CD1c-positive myeloid dendritic cell (primary cell): ENCODE measurements at regions not wholly inside any gene's neighbourhood (a gene's known extent, or its start where the extent isn't known, plus 50 kb on each side); places are given as distances from the start of the nearest gene placed in this dataset.

Experiments used
- DNase-seq: peaks from one replicate; pipeline ENCODE4 v3.0.0-alpha.2; 2016; ENCODE audit errors: extremely low spot score

DNA sequence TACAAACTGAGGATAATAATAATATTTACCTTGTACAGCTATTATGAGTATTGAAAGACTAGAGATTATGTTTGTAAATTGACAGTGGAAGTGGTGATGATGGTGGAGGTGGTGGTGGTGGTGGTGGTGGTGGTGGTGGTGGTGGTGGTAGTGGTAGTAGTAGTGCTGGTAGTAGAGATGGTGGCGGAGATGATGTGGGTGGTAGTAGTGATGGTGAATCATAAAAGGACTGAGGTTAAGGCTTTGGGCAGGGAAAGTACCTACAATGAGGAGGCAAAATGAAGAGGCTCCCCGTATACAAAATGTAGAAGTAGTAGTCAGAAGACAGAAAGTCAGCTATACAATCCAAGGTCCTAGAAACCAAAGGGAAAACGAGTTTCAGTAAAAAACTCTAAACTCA, 214.1 kb downstream of the BCOR start:
- no peak for DNase-seq

DNA sequence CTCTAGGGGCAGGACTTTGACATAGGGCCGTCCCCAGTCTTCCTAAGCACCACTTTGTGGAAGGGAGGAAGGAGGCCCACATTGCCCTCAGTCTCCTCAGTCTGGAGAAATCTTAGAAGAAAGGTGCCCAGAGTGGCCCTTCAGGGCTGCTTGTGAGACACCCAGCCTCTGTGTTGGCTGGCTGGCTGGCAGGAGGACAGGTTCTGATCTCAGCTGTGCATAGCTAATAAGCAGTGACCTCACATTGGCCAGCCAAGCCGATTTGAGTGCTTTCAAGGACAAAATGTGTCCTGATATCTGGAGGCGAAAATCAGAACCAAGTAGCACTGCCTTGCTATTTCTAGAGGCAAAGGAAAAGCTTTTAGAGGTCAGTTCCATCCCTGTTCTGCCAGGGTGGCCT, 211.5 kb downstream of the BCOR start:
- no peak for DNase-seq

DNA sequence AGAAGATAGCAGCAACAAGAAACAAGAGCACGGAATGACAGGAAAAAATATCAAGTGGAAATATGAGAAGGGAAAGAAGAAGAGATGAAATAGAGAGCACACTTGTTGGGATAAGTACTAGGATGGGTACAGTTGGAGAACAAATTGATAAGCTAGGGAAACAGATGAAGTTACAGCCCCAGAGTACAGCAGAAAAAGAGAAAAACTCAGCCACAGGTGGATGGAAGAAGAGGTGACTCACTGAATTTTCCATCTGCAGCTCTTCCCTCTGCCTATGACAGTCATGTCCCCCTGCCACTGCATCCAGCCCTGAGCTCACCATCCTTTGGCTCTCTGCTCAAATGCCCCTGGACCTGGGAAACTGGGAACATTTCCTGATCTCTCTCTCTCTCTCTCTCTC, 209.0 kb downstream of the BCOR start:
- DNase-seq: no peak

DNA sequence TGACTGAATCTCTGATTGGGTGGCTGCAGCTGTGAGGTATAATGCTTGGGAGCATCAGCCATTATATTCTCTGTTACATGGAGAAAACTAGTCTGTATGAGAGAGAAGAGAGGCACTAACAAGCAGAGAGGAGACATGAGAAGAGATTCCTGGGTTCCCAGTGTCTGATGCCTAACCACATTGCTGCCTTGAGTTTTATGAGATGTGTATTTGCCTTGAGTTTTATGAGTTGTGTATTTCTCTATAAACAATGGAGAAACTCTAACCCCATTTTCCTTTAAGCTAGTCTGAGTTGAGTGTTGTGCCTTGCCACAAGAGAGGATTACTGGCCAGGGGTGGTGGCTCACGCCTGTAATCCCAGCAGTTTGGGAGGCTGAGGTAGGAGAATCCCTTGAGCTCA, 208.1 kb downstream of the BCOR start:
- DNase-seq: no peak

DNA sequence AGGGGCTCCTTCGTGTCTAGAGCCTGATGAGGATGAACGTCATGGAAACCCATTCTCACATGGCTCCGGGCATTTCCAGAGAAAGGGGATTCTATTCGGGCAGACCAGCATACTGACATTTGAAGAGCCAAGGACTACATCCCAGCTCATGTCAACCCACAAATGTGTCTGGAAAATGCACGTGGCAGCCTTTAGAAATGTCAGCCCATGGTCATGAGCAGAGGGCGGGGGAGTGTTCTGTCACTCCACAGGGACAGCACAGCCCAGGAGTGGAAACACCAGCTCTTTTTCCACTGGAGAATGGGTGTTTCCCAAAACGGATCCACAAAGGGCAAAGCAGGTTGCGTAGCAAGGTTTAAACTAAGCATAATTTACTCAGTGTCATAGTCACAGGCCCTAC, 207.0 kb downstream of the BCOR start:
- DNase-seq: no peak

DNA sequence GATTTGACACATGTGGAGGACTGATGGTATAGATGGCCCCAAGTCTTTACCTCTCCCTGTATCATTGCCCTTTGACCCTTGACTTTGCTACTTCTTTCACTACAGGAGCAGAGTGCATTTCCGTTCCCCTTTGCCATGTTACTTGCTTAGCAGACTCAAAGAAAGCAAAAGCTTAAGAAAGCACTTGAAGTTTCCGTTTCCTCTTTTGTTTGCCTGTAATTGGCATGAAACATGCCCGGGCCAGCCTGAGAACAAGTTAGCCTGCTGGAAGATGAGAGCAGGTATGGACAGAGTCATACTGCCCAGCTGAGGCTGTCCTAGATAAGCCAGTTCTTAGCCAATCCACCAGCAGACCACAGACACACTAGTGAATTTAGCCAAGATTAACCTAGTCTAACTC, 206.0 kb downstream of the BCOR start:
- peak; percentile 32 for DNase-seq

DNA sequence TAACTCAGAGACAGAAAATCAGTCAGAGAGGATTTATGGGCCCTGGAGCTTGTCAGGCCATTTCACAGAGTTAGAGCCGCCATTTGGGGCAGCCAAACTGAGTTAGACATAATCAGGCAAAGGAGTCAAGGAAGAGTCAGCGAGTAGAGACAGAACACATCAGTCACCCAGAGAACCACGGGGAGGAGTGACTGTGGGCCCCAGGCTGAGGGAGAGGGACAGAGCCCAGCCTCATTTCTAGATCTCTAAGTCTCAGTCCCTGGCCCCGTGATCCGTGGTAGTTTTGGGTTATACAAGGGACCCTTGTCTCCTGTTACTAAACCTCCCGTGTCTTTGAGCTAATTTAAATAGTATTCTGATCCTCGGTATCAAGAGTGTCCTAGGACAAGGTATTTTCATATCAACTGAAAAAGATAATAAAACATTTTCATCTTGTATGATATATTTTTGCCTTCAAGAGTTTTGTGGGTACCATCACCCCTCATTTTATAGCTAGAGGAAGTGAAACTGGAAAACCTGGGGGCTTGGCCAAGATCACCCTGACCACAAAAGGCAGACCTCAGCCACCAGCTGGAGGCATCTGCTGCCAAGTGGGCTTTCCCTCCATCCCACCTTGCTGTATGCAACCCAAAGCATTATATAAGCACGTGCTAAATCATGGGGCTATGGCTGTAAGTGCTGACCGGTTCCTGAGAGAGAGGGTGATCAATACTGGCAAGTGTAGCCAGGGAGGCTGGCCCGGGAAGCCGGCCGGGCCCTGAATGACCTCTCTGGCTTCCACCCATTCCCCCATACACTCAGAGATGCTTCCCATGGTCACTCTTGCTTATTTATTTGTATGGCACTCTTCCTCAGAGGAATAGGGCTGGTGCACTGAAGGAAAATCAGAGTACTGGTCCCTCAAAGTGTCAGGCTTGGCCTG, 204.1 kb downstream of the BCOR start:
- no peak for DNase-seq

DNA sequence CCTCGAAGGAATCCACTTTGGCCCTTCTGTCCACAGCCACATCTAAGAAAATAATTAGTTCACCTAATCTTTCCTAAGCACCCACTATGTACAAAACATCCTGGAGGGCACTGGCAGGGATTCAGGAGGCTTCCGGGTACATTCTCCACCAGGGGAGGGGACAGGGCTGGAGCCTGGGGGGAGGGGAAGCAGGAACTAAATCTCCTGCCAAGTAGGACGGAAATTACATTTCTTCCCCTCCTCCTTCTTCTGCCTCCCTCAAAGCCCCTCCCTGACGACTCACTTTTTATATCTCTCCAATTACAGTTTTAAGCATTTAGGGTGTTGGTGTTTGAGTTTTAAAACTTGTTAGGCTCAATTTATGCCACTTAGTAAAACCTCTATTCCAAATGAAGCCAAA, 203.1 kb downstream of the BCOR start:
- DNase-seq: no peak

DNA sequence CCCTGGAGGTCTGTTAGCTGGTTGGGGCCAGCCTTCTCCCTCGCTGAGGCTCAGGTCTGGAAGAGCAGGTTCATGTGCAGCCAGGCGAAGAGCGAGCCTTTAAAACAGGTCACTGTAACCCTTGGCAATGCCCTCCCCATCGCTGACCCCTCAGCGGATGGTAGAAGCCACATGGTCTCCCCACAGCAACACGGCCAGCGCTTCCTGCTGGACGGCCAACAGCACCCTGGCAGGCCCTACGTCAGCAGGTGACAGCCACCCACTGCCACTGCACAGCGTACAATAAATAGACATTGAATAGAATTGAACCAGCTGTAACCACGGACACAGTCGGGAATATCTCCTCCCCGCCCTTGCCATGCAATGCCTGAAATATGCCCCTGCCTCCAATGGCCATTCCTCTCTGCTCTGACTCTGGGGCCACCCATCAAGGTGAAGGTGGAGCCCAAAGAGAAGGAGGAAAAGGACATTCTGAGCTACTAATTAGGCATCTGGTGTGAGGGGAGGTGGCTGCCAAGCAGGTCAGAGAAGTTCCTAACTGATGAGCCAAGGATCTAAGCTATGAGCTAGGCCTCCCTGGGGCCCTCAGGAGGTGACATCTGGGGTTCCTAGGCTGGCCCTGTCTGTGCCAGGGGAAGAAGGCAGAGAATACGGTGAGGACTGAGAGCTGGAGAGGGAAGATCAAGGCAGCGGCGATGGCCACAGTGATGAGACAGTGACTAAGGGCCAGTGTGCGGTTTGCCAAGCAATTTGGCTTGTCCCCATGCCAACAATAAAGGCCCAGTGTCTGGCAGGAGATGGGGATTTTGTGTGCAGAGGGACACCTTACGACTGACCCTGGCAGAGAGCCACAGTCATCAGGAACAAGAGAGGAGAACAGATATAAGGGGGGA, 202.3 kb downstream of the BCOR start:
- DNase-seq: no peak

DNA sequence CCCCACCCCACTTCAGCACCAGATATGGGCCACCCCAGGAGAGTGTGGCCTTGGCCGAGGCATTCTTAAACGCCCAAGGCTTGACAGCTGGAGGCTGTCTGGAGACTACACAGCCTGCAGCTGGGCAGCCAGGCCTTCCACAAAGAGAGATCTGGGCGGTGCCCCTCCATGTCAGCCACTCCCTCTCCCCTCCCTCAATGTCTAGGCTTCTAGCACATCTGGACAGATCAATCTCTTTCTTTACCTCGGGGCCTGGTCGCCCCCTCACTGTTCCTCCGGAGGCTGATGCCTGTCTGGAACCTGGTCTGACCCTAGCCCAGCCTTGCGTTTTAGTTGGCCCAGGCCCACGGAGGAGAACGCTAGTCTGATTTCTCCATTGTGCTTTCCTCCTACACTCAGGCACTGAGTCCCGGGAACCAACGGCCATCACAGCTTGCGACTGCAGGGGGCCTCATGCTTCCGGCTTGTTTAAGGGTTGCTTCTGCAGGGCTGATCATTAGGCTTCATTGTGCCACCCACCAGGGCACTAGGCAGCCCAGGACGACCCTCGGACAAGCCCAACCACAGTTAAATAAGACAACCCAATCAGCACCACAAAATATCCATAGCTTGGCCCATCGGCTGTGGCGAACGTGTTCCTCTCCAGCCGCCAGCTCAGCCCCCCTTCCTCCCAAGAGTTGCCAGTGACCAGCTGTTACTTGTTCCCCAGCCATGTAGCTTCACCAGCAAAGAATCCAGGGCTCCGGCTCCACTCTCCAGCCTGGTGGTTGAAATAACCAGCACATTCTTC, 200.6 kb downstream of the BCOR start:
- no peak for DNase-seq

DNA sequence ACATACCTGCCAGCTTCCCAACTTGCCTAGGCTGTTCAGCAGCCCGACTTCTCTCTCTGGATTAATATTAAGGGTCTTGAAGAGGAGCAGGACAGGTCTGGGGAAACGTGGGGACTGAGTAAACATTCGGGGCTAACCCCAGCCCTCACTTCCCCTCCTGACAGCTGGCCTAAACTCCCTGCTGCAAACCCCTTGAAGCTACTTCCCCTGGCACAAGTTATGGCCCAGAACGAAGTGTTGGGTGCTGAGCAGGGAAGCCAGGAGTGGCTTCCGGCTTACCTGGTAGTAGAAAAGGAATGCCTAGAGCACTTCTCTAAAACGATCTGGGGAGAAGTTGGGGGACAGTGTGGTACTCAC, 200.0 kb downstream of the BCOR start:
- no peak for DNase-seq

DNA sequence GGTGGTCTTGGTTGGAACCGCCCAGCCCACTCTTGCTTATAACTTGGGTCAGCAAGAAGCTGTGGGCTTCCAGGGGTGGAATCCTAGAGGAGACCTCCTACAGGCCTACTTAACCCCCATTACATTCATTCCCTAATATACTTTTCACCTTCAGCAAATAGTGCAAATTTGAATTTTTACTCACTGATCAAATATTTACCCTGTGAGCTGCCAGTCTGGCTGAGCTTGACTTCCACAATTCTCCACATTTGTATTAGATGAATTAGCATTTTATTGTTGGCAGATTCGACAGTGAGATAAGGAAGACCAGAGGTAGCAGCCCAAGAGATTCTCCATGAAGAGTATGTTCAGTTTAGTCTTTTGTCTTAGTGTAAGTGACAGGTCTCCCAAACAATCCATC, 199.6 kb downstream of the BCOR start:
- DNase-seq: no peak

DNA sequence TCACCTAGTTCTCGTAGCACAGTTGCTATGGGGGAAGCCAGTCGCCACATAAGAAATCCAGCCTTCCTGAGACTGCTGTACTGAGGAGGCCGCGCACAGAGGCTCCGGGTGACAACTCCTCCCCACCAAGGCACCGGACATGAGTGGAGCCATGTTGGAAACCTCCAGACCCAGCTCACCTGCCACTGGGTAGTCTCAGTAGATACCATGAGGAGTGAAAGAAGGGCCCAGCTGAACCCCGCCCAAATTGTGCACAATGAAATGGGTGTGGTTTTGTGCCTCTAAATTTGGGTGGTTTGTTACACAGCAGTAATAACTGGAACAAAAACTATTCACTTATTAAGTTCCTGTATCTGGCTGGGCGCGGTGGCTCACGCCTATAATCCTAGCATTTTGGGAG, 198.7 kb downstream of the BCOR start:
- no peak for DNase-seq

DNA sequence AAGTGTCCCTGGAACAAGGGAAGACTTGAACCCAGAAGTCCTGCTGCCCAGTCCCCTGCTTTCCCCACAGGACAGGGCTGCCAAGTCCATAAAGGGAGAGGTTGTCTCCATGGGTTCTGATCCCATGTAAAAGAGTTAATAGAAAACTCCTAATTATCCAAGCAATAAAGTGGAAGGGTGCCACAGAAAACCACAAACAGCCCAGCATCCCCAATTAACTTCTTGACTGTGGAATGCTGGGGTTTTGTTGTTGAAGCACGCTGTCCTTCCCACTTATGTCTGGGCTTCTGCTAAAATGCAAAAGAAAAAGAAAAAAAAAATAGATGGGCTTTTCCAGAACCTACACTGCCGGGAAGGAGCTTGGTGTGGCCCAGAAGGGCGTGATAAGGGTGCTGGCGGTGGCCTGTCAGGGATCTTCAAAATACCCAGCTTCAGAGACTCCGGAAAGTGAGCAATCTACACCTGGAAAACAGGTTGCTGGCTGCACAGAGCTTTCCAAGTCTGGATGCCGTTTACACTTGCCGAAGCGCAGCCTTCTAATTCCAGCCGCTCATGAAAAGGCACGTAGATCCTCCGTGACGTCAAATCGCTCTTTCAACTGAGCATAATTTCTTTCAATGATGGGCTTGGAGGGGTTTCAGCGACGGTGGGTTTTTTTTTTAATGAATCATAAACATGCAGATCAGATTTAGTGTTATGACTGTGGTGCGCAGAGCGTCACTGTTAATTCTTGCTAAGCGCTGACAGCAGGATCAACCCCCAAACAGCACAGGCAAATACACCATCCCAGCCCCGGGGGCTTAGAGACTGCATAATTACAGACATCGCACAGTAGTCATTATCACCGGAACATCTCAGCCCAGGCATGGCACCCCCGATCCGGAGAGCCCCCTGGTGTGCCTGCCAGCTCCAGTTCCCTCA, 197.6 kb downstream of the BCOR start:
- DNase-seq: no peak

DNA sequence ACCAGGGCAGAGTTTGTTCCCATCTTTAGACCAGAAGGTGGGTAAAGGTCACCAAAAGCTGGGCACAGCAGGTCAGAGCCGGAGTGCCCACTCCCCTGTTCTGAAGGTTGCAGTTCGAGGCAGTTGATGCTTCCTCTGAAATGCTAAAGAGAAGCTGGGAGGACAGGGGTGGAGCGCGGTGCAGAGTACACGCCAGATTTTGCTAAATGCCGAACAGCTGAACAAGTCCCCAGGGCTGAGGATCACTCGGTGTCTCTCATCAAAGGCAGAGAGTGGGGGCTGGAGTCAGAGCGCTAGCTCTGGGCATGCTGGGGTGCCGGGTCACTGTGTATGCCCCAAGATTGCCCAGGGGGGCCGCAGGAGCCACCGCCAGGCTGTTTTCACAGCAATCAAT, 197.0 kb downstream of the BCOR start:
- no peak for DNase-seq

DNA sequence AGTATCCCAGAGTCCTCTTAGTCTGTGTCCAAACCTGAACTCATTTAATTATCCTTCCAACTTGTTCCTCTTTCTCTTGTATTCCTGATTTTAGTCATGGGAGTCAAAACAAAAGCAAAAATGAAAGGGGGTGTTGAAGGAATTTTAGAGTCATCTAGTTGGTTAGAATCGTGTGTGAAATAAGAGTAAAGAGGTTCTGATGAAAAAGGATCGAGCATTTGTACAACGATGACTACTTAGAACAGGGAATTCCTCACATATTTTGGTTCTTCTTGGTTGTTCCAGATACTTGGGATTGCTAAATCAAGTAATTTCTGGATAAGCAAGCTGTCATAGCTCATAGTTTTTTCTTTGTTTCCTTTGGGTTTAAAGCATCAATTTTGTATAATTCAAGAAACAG, 194.4 kb downstream of the BCOR start:
- peak; percentile 34 for DNase-seq

DNA sequence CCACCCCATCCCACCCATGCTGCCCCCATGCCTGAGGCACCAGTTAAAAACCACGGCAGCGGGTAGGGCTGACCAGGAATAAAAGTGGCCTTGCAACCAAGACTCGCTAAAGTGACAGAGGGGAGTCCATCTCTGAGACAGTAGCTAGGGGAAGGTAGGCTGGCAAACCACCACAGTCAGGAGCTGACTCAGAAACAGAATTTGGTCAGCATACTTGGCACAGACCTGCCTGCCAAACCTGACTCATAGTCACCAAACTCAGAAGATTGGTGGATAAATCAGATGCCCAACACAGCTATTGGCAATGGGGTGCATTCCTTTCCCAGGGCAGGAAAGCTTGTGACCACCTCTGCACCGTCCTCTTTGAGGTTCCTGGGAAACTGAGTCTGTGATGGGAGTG, 193.8 kb downstream of the BCOR start:
- DNase-seq: no peak

DNA sequence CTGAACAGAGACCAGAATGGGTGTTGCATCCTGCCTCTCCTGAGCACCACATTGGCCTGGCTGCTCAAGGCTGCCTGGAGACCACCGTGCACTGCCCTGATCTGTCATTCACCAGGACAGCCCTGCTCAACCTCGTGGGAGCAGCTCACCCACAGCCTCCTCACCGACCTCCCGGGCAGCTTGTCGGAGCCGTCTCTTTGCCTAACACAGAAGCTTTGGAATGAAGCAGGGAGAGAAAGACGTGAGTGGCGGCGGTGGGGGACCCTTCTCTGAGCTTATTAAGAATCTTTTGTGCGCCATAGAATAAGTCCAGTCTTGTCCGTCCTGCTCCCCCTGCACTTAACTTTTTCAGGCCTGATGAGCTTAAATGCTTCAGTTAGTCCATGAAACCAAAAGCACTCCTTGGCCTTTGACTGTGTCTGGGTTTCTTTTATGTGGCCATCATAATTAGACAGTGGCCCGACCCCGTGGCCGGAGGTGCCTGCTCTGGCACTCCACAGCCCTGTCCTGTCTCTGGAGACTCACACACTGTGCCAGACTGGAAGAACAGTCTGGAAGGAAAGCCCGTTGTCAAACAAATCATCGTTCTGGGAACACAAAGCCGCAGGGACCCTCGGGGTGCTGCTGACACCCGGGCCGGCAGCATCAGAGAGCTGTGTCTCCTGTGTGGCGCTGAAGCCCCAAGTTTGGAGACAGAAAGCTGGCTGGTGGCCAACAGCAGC, 192.8 kb downstream of the BCOR start:
- DNase-seq: no peak

DNA sequence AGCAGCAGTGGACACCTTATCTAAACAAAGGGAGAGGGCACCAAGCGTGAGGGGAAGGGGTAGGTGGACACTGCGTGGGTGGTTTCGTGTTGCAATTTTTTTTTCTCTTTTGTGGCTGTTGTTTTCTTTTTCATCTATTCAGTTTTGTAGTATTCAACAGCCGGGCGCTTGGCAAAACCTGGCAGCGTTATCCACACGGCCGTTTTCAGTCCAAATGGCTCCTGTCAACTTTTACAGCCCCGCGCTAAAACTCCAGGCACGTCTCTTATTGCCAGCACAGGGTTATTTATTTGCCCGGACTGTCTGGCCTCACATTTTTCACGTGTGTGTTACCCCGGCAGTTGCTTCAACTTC, 192.2 kb downstream of the BCOR start:
- peak; percentile 12 for DNase-seq

DNA sequence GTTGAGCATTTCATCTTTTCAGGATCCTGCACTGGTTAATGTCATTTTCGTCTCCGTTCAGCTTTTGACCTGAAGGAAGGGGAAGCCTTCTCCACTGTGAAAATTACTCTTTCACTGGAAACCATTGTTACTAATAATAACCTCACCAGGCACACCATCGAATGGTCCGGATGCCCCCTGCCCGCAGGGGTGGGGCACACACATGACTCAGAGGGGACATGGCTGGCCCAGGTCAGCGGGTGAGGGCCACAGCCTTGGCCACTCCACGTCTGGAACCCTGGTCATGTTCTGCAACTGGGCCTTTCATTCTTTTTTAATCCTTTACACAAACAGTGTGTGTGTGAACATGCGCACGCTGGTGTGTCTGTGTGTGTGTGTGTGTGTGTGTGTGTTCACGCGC, 191.8 kb downstream of the BCOR start:
- DNase-seq: peak; percentile 41
